ENCODE measurements at regions not wholly inside any gene's neighbourhood (a gene's known extent, or its start where the extent isn't known, plus 50 kb on each side); places are given as distances from the start of the nearest gene placed in this dataset.

DNA sequence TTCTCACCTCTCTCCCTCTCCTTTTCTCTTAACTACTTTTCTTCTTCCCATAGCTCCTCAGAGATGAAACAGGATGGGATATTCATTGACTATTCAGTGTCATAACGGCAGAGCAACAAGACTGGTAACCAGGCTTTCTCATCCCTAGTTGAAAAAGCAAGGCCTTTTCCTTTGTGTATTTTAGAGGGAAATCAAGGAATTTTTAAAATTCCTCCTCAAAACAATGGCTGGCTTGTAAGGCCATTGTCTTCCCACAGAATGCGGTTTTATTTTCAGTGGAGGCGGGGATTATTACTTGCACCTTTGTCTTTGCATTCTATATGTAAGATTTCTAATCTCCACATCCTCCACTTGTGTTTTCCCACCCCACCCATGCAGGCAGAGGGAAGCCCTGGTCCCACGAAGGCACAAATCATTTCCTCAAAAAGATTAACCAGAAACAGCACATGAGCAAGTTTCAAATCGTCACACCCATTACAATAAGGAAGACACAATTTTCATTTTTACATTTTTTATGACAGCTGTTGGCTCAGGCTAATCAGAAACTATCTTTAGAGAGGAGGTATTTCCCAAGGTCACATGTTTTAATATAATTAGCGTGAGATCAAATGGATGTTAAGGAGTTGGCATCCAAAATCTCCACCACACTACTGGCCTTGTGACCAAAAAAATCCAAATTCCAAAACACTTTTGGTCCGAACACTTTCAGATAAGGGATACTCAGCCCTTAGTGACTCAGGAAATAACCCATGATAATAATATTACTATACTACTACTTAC, 53.0 kb upstream of the KDR start:
- TF ChIP-seq, protein P1, sequence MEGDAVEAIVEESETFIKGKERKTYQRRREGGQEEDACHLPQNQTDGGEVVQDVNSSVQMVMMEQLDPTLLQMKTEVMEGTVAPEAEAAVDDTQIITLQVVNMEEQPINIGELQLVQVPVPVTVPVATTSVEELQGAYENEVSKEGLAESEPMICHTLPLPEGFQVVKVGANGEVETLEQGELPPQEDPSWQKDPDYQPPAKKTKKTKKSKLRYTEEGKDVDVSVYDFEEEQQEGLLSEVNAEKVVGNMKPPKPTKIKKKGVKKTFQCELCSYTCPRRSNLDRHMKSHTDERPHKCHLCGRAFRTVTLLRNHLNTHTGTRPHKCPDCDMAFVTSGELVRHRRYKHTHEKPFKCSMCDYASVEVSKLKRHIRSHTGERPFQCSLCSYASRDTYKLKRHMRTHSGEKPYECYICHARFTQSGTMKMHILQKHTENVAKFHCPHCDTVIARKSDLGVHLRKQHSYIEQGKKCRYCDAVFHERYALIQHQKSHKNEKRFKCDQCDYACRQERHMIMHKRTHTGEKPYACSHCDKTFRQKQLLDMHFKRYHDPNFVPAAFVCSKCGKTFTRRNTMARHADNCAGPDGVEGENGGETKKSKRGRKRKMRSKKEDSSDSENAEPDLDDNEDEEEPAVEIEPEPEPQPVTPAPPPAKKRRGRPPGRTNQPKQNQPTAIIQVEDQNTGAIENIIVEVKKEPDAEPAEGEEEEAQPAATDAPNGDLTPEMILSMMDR (IDR thresholded peaks at IDR 0.05; ENCODE audit: insufficient read depth, low read length) = no peak
- TF ChIP-seq GABPA (IDR thresholded peaks at IDR 0.05; ENCODE audit: low read depth) (no peak), POLR2AphosphoS5 (IDR thresholded peaks at IDR 0.05; ENCODE audit: low read depth) (no peak), SPI1 (IDR thresholded peaks at IDR 0.05; ENCODE audit: borderline replicate concordance, low read depth) (no peak)
- TF ChIP-seq, protein P2, sequence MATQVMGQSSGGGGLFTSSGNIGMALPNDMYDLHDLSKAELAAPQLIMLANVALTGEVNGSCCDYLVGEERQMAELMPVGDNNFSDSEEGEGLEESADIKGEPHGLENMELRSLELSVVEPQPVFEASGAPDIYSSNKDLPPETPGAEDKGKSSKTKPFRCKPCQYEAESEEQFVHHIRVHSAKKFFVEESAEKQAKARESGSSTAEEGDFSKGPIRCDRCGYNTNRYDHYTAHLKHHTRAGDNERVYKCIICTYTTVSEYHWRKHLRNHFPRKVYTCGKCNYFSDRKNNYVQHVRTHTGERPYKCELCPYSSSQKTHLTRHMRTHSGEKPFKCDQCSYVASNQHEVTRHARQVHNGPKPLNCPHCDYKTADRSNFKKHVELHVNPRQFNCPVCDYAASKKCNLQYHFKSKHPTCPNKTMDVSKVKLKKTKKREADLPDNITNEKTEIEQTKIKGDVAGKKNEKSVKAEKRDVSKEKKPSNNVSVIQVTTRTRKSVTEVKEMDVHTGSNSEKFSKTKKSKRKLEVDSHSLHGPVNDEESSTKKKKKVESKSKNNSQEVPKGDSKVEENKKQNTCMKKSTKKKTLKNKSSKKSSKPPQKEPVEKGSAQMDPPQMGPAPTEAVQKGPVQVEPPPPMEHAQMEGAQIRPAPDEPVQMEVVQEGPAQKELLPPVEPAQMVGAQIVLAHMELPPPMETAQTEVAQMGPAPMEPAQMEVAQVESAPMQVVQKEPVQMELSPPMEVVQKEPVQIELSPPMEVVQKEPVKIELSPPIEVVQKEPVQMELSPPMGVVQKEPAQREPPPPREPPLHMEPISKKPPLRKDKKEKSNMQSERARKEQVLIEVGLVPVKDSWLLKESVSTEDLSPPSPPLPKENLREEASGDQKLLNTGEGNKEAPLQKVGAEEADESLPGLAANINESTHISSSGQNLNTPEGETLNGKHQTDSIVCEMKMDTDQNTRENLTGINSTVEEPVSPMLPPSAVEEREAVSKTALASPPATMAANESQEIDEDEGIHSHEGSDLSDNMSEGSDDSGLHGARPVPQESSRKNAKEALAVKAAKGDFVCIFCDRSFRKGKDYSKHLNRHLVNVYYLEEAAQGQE (IDR thresholded peaks at IDR 0.05; ENCODE audit: insufficient replicate concordance, low read depth) = no peak
